RWPE2 (cell line): ENCODE measurements at regions not wholly inside any gene's neighbourhood (a gene's known extent, or its start where the extent isn't known, plus 50 kb on each side); places are given as distances from the start of the nearest gene placed in this dataset.
"Not testable (repeated sequence)": the region's sequence is repeated elsewhere in the genome, so short reads cannot be mapped to it uniquely, and the experiment has no call there.

Experiments
- ATAC-seq: fragments of 200-7000 bp; cut with Tn5 transposase; 3 replicates; pipeline ENCODE4 v1.9.1; 2021; ENCODE audit warnings: low read depth
- DNase-seq: peaks from one replicate; pipeline ENCODE4 v3.0.0-alpha.2; 2020; ENCODE audit warnings: low spot score
- H3K27ac ChIP-seq: fragments of 450-650 bp; 2 replicates; pipeline ENCODE4 v1.5.1; 2017; ENCODE audit warnings: mild to moderate bottlenecking; ENCODE audit not compliant: poor library complexity, severe bottlenecking
- H3K27me3 ChIP-seq: fragments of 250-450 bp; sonication (Bioruptor Pico); 2 replicates; pipeline ENCODE4 v1.5.1; 2021; ENCODE audit warnings: mild to moderate bottlenecking, moderate library complexity; ENCODE audit not compliant: insufficient read depth, poor library complexity, severe bottlenecking
- H3K36me3 ChIP-seq: fragments of 250-450 bp; sonication (Bioruptor Pico); 2 replicates; pipeline ENCODE4 v1.5.1; 2020; ENCODE audit warnings: low read depth, mild to moderate bottlenecking, moderate library complexity
- H3K4me1 ChIP-seq: fragments of 250-450 bp; sonication (Bioruptor Pico); 2 replicates; pipeline ENCODE4 v1.5.1; 2021; ENCODE audit warnings: mild to moderate bottlenecking, moderate library complexity; ENCODE audit not compliant: insufficient read depth, poor library complexity, severe bottlenecking
- H3K4me3 ChIP-seq: fragments of 250-450 bp; sonication (Bioruptor Pico); 2 replicates; pipeline ENCODE4 v1.5.1; 2021; ENCODE audit warnings: mild to moderate bottlenecking, moderate library complexity; ENCODE audit not compliant: severe bottlenecking
- H3K9me3 ChIP-seq: fragments of 250-450 bp; sonication (Bioruptor Pico); 2 replicates; pipeline ENCODE4 v1.5.1; 2021; ENCODE audit warnings: mild to moderate bottlenecking, moderate library complexity; ENCODE audit not compliant: severe bottlenecking
- TF ChIP-seq, protein P1 (sequence below): fragments of 450-650 bp; IDR thresholded peaks from one replicate; pipeline ENCODE4 v1.5.1; 2017; ENCODE audit warnings: mild to moderate bottlenecking, moderate library complexity; ENCODE audit not compliant: poor library complexity, severe bottlenecking

DNA sequence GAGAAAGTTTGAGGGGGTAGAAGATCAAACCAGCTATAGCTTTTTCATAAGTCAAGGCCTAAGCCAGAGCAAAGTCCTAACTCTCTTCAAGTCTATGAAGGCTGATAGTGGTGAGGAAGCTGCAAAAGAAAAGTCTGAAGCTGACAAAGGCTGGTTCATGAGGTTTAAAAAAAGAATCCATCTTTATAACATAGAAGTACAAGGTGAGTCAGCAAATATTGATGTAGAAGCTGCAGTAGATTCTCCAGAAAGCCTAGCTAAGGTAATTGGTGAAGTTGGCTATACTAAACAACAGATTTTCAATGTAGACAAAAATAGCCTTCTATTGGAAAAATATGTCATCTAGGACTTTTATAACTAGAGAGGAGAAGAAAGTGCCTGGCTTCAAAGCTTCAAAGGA is 141.4 kb upstream of the ZNF521 start:
- TF ChIP-seq, protein P1, sequence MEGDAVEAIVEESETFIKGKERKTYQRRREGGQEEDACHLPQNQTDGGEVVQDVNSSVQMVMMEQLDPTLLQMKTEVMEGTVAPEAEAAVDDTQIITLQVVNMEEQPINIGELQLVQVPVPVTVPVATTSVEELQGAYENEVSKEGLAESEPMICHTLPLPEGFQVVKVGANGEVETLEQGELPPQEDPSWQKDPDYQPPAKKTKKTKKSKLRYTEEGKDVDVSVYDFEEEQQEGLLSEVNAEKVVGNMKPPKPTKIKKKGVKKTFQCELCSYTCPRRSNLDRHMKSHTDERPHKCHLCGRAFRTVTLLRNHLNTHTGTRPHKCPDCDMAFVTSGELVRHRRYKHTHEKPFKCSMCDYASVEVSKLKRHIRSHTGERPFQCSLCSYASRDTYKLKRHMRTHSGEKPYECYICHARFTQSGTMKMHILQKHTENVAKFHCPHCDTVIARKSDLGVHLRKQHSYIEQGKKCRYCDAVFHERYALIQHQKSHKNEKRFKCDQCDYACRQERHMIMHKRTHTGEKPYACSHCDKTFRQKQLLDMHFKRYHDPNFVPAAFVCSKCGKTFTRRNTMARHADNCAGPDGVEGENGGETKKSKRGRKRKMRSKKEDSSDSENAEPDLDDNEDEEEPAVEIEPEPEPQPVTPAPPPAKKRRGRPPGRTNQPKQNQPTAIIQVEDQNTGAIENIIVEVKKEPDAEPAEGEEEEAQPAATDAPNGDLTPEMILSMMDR = no peak
- H3K4me1 ChIP-seq = no peaks in the 10 kb centered on the region

DNA sequence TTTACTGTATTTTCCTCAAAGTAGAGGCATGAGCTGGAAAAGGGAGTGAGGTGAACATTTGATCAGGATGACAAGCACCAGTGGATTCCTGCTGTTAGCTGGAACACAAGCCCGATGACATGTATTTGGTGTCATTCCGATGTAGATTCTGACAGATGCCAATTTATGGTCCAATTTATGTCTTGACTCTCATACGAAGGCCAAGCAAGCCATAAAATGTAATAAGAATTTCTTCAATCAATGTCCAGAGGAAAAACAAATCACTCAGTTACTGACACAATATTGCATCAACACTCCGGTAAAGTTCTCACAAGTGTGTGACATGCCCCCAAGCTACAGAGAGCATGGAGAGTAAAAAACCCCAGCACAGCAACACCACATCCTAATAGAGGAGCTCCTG is 138.3 kb upstream of the ZNF521 start:
- H3K27me3 ChIP-seq = peaks cover 3% of the 10 kb centered on the region
- H3K36me3 ChIP-seq = no peaks in the 10 kb centered on the region
- H3K4me3 ChIP-seq = no peak overlapping the region
- TF ChIP-seq, protein P1 = no peak
- no peak overlapping the region for H3K27ac ChIP-seq
- no peaks in the 10 kb centered on the region for H3K4me1 ChIP-seq
- DNase-seq (no peak), ATAC-seq (no peak)
- no peaks in the 10 kb centered on the region for H3K9me3 ChIP-seq

More for the DNA sequence above, 141.4 kb upstream of the ZNF521 start:
- peaks cover 3% of the 10 kb centered on the region for H3K27me3 ChIP-seq
- no peak overlapping the region for H3K4me3 ChIP-seq
- no peak overlapping the region for H3K27ac ChIP-seq
- no peaks in the 10 kb centered on the region for H3K36me3 ChIP-seq
- DNase-seq (no peak), ATAC-seq (no peak)
- H3K9me3 ChIP-seq = no peaks in the 10 kb centered on the region

DNA sequence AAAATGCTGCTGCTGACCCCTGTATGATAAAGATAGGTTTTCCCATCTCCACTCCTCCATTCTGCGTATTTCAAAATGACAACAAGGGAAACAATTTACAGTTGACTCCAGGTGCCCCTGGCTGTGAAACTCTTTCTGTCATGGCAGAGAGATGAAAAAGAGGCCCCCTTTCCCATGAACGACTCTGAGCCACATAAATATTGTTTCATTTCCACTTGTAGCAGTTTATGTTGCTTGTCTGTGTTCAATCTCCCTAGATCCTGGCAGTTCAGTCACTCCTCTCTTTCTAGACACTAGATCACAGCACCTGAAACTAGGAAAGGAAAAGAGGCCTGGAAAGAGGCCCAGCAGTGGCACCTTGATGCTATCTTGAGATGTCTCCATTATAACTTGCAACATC is 121.0 kb upstream of the ZNF521 start:
- Histone ChIP-seq H3K4me3 (no peak overlapping the region), H3K27me3 (no peaks in the 10 kb centered on the region), H3K9me3 (no peaks in the 10 kb centered on the region), H3K27ac (no peak overlapping the region), H3K4me1 (no peaks in the 10 kb centered on the region), H3K36me3 (no peaks in the 10 kb centered on the region)
- TF ChIP-seq, protein P1 = no peak
- ATAC-seq = no peak
- no peak for DNase-seq

DNA sequence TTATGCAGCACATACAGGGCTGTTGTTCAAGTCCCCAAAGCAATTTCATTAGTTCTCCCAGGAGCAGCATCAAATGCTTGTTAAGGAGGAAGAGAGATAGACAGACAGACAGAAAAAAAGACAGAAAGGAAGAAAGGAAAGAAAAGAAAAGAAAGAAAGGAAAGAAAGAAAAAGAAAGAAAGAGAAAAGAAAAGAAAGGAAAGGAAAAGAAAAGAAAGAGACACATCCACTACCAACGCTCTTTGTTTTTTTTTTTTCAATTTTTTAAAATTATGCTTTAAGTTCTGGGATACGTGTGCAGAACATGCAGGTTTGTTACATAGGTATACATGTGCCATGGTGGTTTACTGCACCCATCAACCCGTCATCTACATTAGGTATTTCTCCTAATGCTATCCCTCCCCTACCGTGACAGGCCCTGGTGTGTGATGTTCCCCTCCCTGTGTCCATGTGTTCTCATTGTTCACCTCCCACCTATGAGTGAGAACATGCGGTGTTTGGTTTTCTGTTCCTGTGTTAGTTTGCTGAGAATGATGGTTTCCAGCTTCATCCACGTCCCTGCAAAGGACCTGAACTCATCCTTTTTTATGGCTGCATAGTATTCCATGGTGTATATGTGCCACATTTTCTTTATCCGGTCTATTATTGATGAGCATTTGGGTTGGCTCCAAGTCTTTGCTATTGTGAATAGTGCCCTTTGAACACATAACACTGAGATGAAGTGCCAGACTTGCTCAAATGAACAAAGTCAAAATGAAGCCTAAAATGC is 119.0 kb upstream of the ZNF521 start:
- not testable (repeated sequence) for H3K4me3 ChIP-seq, ATAC-seq, H3K4me1 ChIP-seq, DNase-seq, H3K9me3 ChIP-seq, H3K27me3 ChIP-seq, H3K27ac ChIP-seq, H3K36me3 ChIP-seq

DNA sequence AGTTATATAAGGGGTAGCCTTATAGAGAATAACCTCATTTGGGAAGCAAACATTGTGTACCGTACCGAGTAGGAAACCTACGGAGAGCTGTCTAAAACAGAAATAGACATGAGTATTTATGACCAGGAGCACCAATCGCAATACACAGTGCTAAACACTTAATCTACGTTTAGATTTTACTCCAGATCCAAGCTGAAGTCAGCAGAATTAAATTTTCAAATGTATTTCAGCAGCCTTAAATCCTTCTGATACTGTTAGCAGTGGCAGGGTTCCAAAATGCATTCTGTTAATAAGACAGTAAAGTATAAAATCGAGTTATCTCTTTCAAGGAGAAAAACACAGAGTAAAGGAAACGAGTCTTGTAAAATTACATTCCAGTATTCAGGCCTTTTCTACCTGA is 118.1 kb upstream of the ZNF521 start:
- Histone ChIP-seq H3K4me3 (no peak overlapping the region), H3K4me1 (no peaks in the 10 kb centered on the region), H3K27ac (no peak overlapping the region), H3K27me3 (no peaks in the 10 kb centered on the region), H3K36me3 (no peaks in the 10 kb centered on the region), H3K9me3 (no peaks in the 10 kb centered on the region)
- no peak for DNase-seq
- ATAC-seq = no peak
- TF ChIP-seq, protein P1 = no peak
